Raji (cell line): ENCODE measurements at regions not wholly inside any gene's neighbourhood (a gene's known extent, or its start where the extent isn't known, plus 50 kb on each side); places are given as distances from the start of the nearest gene placed in this dataset.

Source experiments
- POLR2A ChIP-seq: IDR thresholded peaks from 2 replicates; pipeline ENCODE4 v1.6.1; 2011; ENCODE audit warnings: low read depth, low read length, control low read depth; ENCODE audit not compliant: insufficient read depth

GRCh38 chr12:92416385-92416812 is 270.8 kb upstream of the BTG1 start:
- no peak for TF ChIP-seq POLR2A

GRCh38 chr12:92414170-92415070 is 268.8 kb upstream of the BTG1 start:
- TF ChIP-seq POLR2A = no peak

- TF ChIP-seq POLR2A = no peak
These were observed 267.6 kb upstream of the BTG1 start for GRCh38 chr12:92413286-92413685.

GRCh38 chr12:92412856-92413255 is 267.2 kb upstream of the BTG1 start:
- TF ChIP-seq POLR2A = no peak

- no peak for TF ChIP-seq POLR2A
These were observed 266.0 kb upstream of the BTG1 start for GRCh38 chr12:92411687-92412086.

DNA sequence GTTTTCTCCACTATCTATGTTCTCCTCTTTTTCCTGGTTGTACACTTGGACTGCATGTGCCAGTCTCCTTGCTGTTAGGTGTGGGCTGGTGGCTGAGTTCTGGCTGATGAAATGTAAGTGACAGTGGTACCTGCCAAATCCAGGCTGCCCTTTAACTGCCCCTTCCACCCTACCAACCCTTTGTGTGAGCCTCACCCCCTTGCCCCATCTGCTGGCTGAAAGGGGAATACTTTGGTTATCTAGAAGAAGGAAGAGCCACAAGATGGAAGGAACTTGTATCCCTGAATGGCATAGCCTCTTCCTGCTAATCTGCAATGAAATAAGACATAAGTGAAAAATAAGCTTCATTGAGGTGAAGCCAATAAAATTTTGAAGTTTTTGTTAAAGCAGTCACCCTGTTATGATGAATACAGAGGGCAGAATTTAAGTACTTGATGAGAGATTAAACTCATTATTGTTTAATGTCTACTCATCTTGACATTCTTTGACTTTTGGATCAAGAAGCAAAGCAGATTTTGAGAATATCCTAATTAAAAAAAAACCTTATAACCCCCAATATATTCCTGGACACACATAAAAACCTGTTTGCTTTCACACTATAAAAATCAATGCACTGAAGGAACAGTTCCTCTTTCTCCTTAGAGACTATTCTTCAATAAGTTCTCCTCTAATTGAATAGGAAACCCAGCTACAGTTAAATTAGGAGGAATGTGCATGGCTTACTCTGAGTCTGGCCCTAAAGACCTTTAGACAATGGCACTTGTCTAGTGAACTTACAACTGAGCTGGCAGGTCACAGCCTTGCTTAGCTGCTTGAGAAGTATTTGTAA is 262.6 kb upstream of the BTG1 start:
- no peak for TF ChIP-seq POLR2A

- no peak for TF ChIP-seq POLR2A
These were observed 259.3 kb upstream of the BTG1 start for GRCh38 chr12:92404921-92405320.

DNA sequence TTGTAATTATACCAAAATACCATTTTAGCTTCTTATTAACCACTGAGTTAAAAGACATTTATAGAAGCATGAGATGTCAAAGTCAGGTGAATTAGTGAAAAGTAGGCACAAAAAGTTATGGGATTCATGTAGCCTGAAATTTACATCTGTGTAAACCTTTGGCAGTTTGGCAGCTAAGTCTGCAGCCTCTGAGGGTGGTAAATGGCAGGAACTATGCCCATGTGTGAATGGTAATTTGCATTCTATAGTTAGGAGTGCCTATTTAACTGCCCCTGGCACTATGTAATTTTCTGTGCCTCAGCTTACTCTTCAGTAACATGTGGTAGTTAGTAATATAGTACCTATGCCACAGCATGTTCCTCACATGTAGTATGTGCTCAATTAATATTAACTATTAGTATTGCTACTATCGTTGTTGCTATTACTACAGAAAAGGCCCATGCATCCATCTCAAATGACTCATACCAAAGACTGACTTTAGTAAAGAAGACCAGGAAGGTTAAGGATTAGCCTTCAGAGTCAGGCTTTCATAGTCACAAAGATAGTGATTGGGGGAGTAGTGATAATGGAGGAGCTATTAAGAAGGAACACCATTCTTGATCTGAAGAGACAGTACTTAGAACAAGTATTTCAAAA is 258.7 kb upstream of the BTG1 start:
- no peak for TF ChIP-seq POLR2A

DNA sequence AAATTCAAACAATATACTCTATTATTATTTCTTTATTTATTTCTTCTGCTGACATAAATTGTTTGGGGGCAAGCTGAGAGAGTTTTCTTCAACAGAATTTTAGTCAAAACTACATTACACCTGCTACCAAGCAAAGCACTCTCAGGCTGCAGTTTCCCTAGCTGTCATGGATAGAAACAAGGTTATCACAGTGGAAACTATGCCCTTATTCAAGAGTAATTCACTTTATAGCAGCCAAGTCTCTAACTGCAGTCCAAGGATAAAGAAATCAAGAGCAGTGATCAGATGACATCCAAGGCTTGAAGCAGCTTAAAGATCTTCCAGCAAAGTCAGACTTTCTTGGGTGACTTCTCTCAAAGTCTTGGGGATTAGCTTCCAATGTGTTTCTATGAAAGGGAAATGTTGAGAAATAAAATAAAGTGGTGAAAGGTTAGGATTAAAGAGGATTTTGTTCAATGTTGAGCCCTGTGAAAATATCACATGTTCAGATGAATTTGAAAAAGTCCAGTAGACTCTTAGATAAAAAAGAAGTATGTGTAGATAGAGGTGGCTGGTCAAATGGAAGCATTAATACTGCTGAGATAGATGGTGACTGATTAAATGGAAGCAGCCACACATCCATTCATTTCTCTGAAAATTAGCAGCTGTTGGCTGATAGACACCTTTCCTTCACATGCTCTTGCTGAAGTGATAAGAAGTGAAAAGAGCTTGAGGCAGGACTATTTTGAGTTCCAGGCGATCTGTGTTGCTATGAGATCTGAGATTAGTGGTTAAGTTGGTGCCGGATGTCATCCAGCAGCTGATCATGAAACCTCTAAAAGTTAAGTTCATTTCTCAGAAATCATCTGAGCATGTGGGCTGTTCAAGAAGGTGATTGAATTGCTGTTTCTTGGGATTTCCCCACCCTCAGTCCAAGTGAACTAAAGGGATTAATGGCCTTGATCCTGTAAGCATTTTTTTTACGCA is 257.8 kb upstream of the BTG1 start:
- no peak for TF ChIP-seq POLR2A

GRCh38 chr12:92402415-92402814 is 256.8 kb upstream of the BTG1 start:
- TF ChIP-seq POLR2A = no peak

DNA sequence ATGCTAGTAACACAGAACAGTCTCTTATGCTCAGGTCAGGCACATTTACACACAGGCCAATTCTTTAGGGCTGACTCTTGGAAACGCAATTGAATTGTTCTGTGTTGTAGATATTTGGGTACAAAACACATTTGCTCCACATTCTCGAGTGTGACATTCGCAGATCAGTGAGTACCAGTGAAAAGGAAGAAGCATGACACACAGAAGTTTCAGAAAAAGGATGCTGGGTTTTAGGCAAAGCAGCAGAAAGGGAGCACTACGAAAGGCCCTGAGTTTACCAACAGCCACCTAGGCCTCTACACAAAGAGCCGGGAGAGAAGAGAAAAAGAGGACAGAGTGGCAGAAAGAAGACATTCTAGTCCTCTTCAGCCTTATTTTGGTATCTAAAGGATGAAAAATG is 254.4 kb upstream of the BTG1 start:
- no peak for TF ChIP-seq POLR2A

DNA sequence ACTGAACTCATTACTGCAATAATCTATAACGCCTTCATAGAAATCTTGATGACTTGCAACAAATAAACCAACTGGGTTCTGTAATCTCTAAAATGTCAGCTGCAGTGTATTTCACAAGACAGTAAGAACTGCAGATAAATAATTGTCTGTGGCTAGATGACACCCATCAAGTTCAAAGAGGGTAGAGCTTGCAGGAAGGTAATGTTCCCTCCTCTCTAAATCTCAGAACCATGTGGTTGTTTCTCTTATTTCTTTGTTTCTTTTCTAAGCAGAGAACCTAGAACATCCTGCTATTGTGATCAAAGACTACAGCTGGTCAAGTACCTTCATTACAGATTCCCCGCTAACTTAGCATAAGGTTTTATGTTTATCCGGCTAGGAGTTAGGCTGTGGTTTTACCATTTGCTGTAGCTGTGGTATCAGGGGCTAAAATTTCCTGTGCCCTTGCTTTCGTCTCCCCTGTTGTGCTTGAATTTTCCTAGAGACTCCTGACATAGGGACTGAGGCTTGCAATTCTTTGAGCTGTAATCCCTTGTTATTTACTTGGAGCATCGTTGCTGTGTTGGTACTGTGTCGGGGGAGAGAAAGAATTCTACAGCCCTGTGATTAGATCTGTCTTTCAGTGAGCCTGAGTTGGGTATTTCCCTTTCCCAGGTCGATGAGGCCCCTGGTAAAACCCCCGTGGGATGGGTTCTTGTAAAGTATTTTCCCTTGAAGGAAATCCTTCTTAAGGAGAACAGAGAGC is 253.1 kb upstream of the BTG1 start:
- no peak for TF ChIP-seq POLR2A

DNA sequence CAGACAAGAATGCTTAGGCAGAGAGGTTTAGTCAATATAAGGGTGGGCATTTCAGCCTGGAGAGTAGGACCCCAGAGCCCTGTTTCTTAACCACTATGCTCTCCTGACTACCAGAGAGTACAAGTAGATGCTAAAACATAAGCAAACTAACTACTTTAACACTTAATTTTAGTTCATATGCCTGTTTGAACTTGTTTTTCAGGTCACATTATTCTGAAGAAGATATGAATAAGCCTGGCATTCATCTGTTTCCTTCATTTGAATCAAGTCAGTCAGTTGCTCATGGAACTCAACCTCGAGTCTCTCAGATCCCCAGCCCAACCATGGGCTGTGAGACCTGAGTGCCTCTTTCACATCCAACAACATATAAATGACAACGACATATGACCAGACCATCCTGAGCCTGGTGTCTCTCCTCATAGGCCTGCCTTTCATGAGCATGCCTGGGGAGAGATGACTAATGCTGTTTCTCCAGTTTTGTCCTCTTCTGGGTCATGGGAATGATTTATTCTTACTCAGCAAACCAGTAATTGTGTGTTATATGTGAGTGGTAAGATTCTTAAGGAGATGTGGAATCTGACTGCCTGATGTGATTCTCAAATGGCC is 251.1 kb upstream of the BTG1 start:
- no peak for TF ChIP-seq POLR2A
